Upper lobe of left lung (tissue), 4 donors: ENCODE measurements at regions not wholly inside any gene's neighbourhood (a gene's known extent, or its start where the extent isn't known, plus 50 kb on each side); places are given as distances from the start of the nearest gene placed in this dataset.

Experiments used
- CTCF ChIP-seq, 6 experiments: fragments of 450-650 bp in 4 of 6; fragments of 200-600 bp in 2 of 6; sonication (generic) in 2 of 6; IDR thresholded peaks; one replicate each; pipeline ENCODE4 v1.5.1; 2016 to 2019; ENCODE audit warnings: antibody characterized with exemption in 6 of 6
- POLR2A ChIP-seq, 4 donors: fragments of 450-650 bp; IDR thresholded peaks; one replicate each; pipeline ENCODE4 v1.5.1; 2016 to 2017; ENCODE audit warnings: antibody characterized with exemption in 4 of 4, mild to moderate bottlenecking in 2 of 4

- TF ChIP-seq CTCF (IDR thresholded peaks at IDR 0.05) (no peak), POLR2A (IDR thresholded peaks at IDR 0.05) (no peak)
Observed at GRCh38 chr6:106829451-106829850, 145.1 kb downstream of the CD24 start.
